ENCODE measurements at regions not wholly inside any gene's neighbourhood (a gene's known extent, or its start where the extent isn't known, plus 50 kb on each side); places are given as distances from the start of the nearest gene placed in this dataset.

- Histone ChIP-seq H3K9me3 (ENCODE audit: control insufficient read depth, insufficient read depth, low read length) (no peaks in the 10 kb centered on the region), H3F3A (ENCODE audit: control insufficient read depth, insufficient read depth) (no peaks in the 10 kb centered on the region), H3K4me1 (ENCODE audit: control insufficient read depth, low read length) (no peaks in the 10 kb centered on the region), H3K27ac (ENCODE audit: low read depth, low read length) (no peak overlapping the region), H3K27me3 (ENCODE audit: control insufficient read depth, low read length) (no peaks in the 10 kb centered on the region), H3K36me3 (ENCODE audit: control insufficient read depth, low read length) (no peaks in the 10 kb centered on the region), H3K4me2 (ENCODE audit: low read length) (no peak overlapping the region), H3K4me3 (ENCODE audit: low read length) (no peak overlapping the region), H4K20me1 (ENCODE audit: control insufficient read depth, insufficient read depth, low read depth, low read length) (no peaks in the 10 kb centered on the region), H3K79me2 (ENCODE audit: control insufficient read depth, low read length) (no peaks in the 10 kb centered on the region), H3K9me2 (replicated peaks; ENCODE audit: control insufficient read depth, low read length) (no peaks in the 10 kb centered on the region)
- TF ChIP-seq CTCF (IDR thresholded peaks at IDR 0.05; ENCODE audit: low read depth, low read length, poor library complexity, severe bottlenecking): no peak
- TF ChIP-seq EZH2phosphoT487 (IDR thresholded peaks at IDR 0.05; ENCODE audit: borderline replicate concordance, low read length): no peak
Measured at GRCh38 chr15:96470681-96471310, 140.3 kb downstream of the NR2F2 start.

- no peaks in the 10 kb centered on the region for H3K27me3 ChIP-seq (ENCODE audit: control insufficient read depth, low read length)
- H3K4me1 ChIP-seq (ENCODE audit: control insufficient read depth, low read length): no peaks in the 10 kb centered on the region
Measured at GRCh38 chr15:96472681-96473080, 142.2 kb downstream of the NR2F2 start.

GRCh38 chr15:96473556-96473955 lies 143.1 kb downstream of the NR2F2 start:
- H3K27me3 ChIP-seq (ENCODE audit: control insufficient read depth, low read length): no peaks in the 10 kb centered on the region
- H3K9me3 ChIP-seq (ENCODE audit: control insufficient read depth, insufficient read depth, low read length): no peaks in the 10 kb centered on the region
- no peaks in the 10 kb centered on the region for H4K20me1 ChIP-seq (ENCODE audit: control insufficient read depth, insufficient read depth, low read depth, low read length)

More at GRCh38 chr15:96472681-96473080, 142.2 kb downstream of the NR2F2 start:
- Histone ChIP-seq H3K4me3 (ENCODE audit: low read length) (no peak overlapping the region), H3K9me2 (replicated peaks; ENCODE audit: control insufficient read depth, low read length) (no peaks in the 10 kb centered on the region), H3K36me3 (ENCODE audit: control insufficient read depth, low read length) (no peaks in the 10 kb centered on the region), H3F3A (ENCODE audit: control insufficient read depth, insufficient read depth) (no peaks in the 10 kb centered on the region), H3K4me2 (ENCODE audit: low read length) (no peak overlapping the region), H3K27ac (ENCODE audit: low read depth, low read length) (no peak overlapping the region), H3K9me3 (ENCODE audit: control insufficient read depth, insufficient read depth, low read length) (no peaks in the 10 kb centered on the region), H4K20me1 (ENCODE audit: control insufficient read depth, insufficient read depth, low read depth, low read length) (no peaks in the 10 kb centered on the region), H3K79me2 (ENCODE audit: control insufficient read depth, low read length) (no peaks in the 10 kb centered on the region)
- TF ChIP-seq EZH2phosphoT487 (IDR thresholded peaks at IDR 0.05; ENCODE audit: borderline replicate concordance, low read length) (no peak), CTCF (IDR thresholded peaks at IDR 0.05; ENCODE audit: low read depth, low read length, poor library complexity, severe bottlenecking) (no peak)

More at GRCh38 chr15:96473556-96473955, 143.1 kb downstream of the NR2F2 start:
- Histone ChIP-seq H3K27ac (ENCODE audit: low read depth, low read length) (no peak overlapping the region), H3F3A (ENCODE audit: control insufficient read depth, insufficient read depth) (no peaks in the 10 kb centered on the region), H3K4me1 (ENCODE audit: control insufficient read depth, low read length) (no peaks in the 10 kb centered on the region), H3K9me2 (replicated peaks; ENCODE audit: control insufficient read depth, low read length) (no peaks in the 10 kb centered on the region), H3K79me2 (ENCODE audit: control insufficient read depth, low read length) (no peaks in the 10 kb centered on the region), H3K4me3 (ENCODE audit: low read length) (no peak overlapping the region), H3K36me3 (ENCODE audit: control insufficient read depth, low read length) (no peaks in the 10 kb centered on the region), H3K4me2 (ENCODE audit: low read length) (no peak overlapping the region)
- TF ChIP-seq EZH2phosphoT487 (IDR thresholded peaks at IDR 0.05; ENCODE audit: borderline replicate concordance, low read length): no peak
- no peak for TF ChIP-seq CTCF (IDR thresholded peaks at IDR 0.05; ENCODE audit: low read depth, low read length, poor library complexity, severe bottlenecking)
